AG04449 (cell line): ENCODE measurements at regions not wholly inside any gene's neighbourhood (a gene's known extent, or its start where the extent isn't known, plus 50 kb on each side); places are given as distances from the start of the nearest gene placed in this dataset.

Experiments
- CTCF ChIA-PET: fragments of 350-600 bp; formaldehyde crosslinking; extraction: SDS; loops from one replicate; lab custom pipeline; 2021; ENCODE audit warnings: antibody characterized with exemption; lab: Yijun Ruan, JAX
- POLR2A ChIA-PET: fragments of 400-600, 350-600 bp; formaldehyde crosslinking; extraction: SDS; loops from one replicate; lab custom pipeline; 2020; ENCODE audit warnings: antibody characterized with exemption, inconsistent platforms; lab: Yijun Ruan, JAX
- DNase-seq: peaks from one replicate; pipeline ENCODE4 v3.0.0-alpha.2; 2010; ENCODE audit warnings: low read depth, low spot score
- H3K4me3 ChIP-seq: 2 replicates; pipeline ENCODE4 v1.5.1; 2011; ENCODE audit warnings: low read depth, mild to moderate bottlenecking, control low read depth, low read length
- CTCF ChIP-seq: IDR thresholded peaks from one replicate; pipeline ENCODE4 v1.5.1; 2011; ENCODE audit warnings: mild to moderate bottlenecking, moderate library complexity, low read length, control low read depth, inconsistent platforms; ENCODE audit not compliant: insufficient read depth; ENCODE audit errors: missing control alignments

GRCh38 chr12:94872971-94873733, 130.3 kb downstream of the NDUFA12 start:
- ChIA-PET POLR2A (interaction anchor here (0.6 to 0.7 kb wide), 2 partner anchors 21 to 89 kb away, joined by 3 to 4 read pairs; no protein-coding TSS in a partner anchor), CTCF (interaction anchor here (0.6 kb wide), 1 partner anchor 226 kb away, joined by 3 read pairs; no protein-coding TSS in a partner anchor)
- no peak for TF ChIP-seq CTCF
- no peak for DNase-seq
- no peak overlapping the region for H3K4me3 ChIP-seq

GRCh38 chr12:94872671-94872970, 130.9 kb downstream of the NDUFA12 start:
- ChIA-PET POLR2A (interaction anchor here (0.7 kb wide), 1 partner anchor 89 kb away, joined by 3 read pairs; no protein-coding TSS in a partner anchor), CTCF (no interaction called here)
- TF ChIP-seq CTCF: no peak
- no peak for DNase-seq
- H3K4me3 ChIP-seq: no peak overlapping the region

GRCh38 chr12:94872007-94872653, 131.4 kb downstream of the NDUFA12 start:
- no peak overlapping the region for H3K4me3 ChIP-seq
- POLR2A ChIA-PET: interaction anchor here (0.7 kb wide), 1 partner anchor 88 kb away, joined by 3 read pairs; no protein-coding TSS in a partner anchor
- no peak for DNase-seq
- CTCF ChIA-PET: no interaction called here
- no peak for TF ChIP-seq CTCF

GRCh38 chr12:94870511-94870910, 133.0 kb downstream of the NDUFA12 start:
- no peak for DNase-seq
- H3K4me3 ChIP-seq: no peak overlapping the region
- TF ChIP-seq CTCF: no peak
- POLR2A ChIA-PET: no interaction called here
- CTCF ChIA-PET: no interaction called here

GRCh38 chr12:94868161-94868560, 135.3 kb downstream of the NDUFA12 start:
- DNase-seq: no peak
- no peak overlapping the region for H3K4me3 ChIP-seq
- POLR2A ChIA-PET: no interaction called here
- no peak for TF ChIP-seq CTCF
- CTCF ChIA-PET: no interaction called here
